ENCODE measurements at regions not wholly inside any gene's neighbourhood (a gene's known extent, or its start where the extent isn't known, plus 50 kb on each side); places are given as distances from the start of the nearest gene placed in this dataset.

- Histone ChIP-seq H3K4me3 (ENCODE audit: low read depth in 1 of 5, low read length in 5 of 5) (no peak overlapping the region), H3K9ac (ENCODE audit: low read length in 5 of 5) (no peak overlapping the region), H3K27ac (ENCODE audit: low read depth, low read length) (no peak overlapping the region), H3K4me1 (ENCODE audit: control insufficient read depth in 5 of 5, insufficient read depth in 5 of 5, low read length in 5 of 5) (peaks cover 0 to 4% (median 0%) of the 10 kb centered on the region in 5 donors), H3K9me3 (ENCODE audit: control insufficient read depth in 5 of 5, low read length in 5 of 5) (peaks cover 0 to 2% (median 0%) of the 10 kb centered on the region in 5 donors), H3K27me3 (ENCODE audit: control insufficient read depth in 5 of 5, insufficient read depth in 4 of 5, low read length in 5 of 5) (peaks cover 0 to 5% (median 3%) of the 10 kb centered on the region in 5 donors), H3K36me3 (ENCODE audit: control insufficient read depth in 5 of 5, insufficient read depth in 5 of 5, low read length in 5 of 5) (no peaks in the 10 kb centered on the region)
Observed at GRCh38 chr2:128505150-128505490, 186.5 kb upstream of the HS6ST1 start.

GRCh38 chr2:128505575-128506526 lies 187.2 kb upstream of the HS6ST1 start:
- H3K27ac ChIP-seq (ENCODE audit: low read depth, low read length): no peak overlapping the region
- H3K27me3 ChIP-seq (ENCODE audit: control insufficient read depth in 5 of 5, insufficient read depth in 4 of 5, low read length in 5 of 5): peaks cover 0 to 5% (median 3%) of the 10 kb centered on the region in 5 donors
- no peak overlapping the region for H3K4me3 ChIP-seq (ENCODE audit: low read depth in 1 of 5, low read length in 5 of 5)
- no peaks in the 10 kb centered on the region for H3K36me3 ChIP-seq (ENCODE audit: control insufficient read depth in 5 of 5, insufficient read depth in 5 of 5, low read length in 5 of 5)
- no peak overlapping the region for H3K9ac ChIP-seq (ENCODE audit: low read length in 5 of 5)
- peaks cover 0 to 2% (median 0%) of the 10 kb centered on the region in 5 donors for H3K9me3 ChIP-seq (ENCODE audit: control insufficient read depth in 5 of 5, low read length in 5 of 5)
- peaks cover 0 to 4% (median 0%) of the 10 kb centered on the region in 5 donors for H3K4me1 ChIP-seq (ENCODE audit: control insufficient read depth in 5 of 5, insufficient read depth in 5 of 5, low read length in 5 of 5)

GRCh38 chr2:128506534-128506933 lies 187.9 kb upstream of the HS6ST1 start:
- Histone ChIP-seq H3K9ac (ENCODE audit: low read length in 5 of 5) (no peak overlapping the region), H3K36me3 (ENCODE audit: control insufficient read depth in 5 of 5, insufficient read depth in 5 of 5, low read length in 5 of 5) (no peaks in the 10 kb centered on the region), H3K4me1 (ENCODE audit: control insufficient read depth in 5 of 5, insufficient read depth in 5 of 5, low read length in 5 of 5) (peaks cover 0 to 4% (median 0%) of the 10 kb centered on the region in 5 donors)

GRCh38 chr2:128510701-128511397 lies 192.2 kb upstream of the HS6ST1 start:
- Histone ChIP-seq H3K9me3 (ENCODE audit: control insufficient read depth in 5 of 5, low read length in 5 of 5) (peaks cover 0 to 2% (median 0%) of the 10 kb centered on the region in 5 donors), H3K4me3 (ENCODE audit: low read depth in 1 of 5, low read length in 5 of 5) (no peak overlapping the region), H3K4me1 (ENCODE audit: control insufficient read depth in 5 of 5, insufficient read depth in 5 of 5, low read length in 5 of 5) (peaks cover 0 to 23% (median 4%) of the 10 kb centered on the region in 5 donors), H3K27ac (ENCODE audit: low read depth, low read length) (no peak overlapping the region), H3K36me3 (ENCODE audit: control insufficient read depth in 5 of 5, insufficient read depth in 5 of 5, low read length in 5 of 5) (no peaks in the 10 kb centered on the region), H3K27me3 (ENCODE audit: control insufficient read depth in 5 of 5, insufficient read depth in 4 of 5, low read length in 5 of 5) (peaks cover 0 to 3% (median 0%) of the 10 kb centered on the region in 5 donors), H3K9ac (ENCODE audit: low read length in 5 of 5) (no peak overlapping the region)

More at GRCh38 chr2:128506534-128506933, 187.9 kb upstream of the HS6ST1 start:
- H3K9me3 ChIP-seq (ENCODE audit: control insufficient read depth in 5 of 5, low read length in 5 of 5): peaks cover 0 to 2% (median 0%) of the 10 kb centered on the region in 5 donors
- peaks cover 0 to 3% (median 0%) of the 10 kb centered on the region in 5 donors for H3K27me3 ChIP-seq (ENCODE audit: control insufficient read depth in 5 of 5, insufficient read depth in 4 of 5, low read length in 5 of 5)
- no peak overlapping the region for H3K4me3 ChIP-seq (ENCODE audit: low read depth in 1 of 5, low read length in 5 of 5)
- no peak overlapping the region for H3K27ac ChIP-seq (ENCODE audit: low read depth, low read length)

GRCh38 chr2:128511731-128512378 lies 193.2 kb upstream of the HS6ST1 start:
- no peak overlapping the region for H3K27ac ChIP-seq (ENCODE audit: low read depth, low read length)
- H3K4me3 ChIP-seq (ENCODE audit: low read depth in 1 of 5, low read length in 5 of 5): no peak overlapping the region
- no peaks in the 10 kb centered on the region for H3K27me3 ChIP-seq (ENCODE audit: control insufficient read depth in 5 of 5, insufficient read depth in 4 of 5, low read length in 5 of 5)

GRCh38 chr2:128512379-128513115 lies 193.9 kb upstream of the HS6ST1 start:
- no peak overlapping the region for H3K4me3 ChIP-seq (ENCODE audit: low read depth in 1 of 5, low read length in 5 of 5)
- no peak overlapping the region for H3K27ac ChIP-seq (ENCODE audit: low read depth, low read length)
- no peaks in the 10 kb centered on the region for H3K27me3 ChIP-seq (ENCODE audit: control insufficient read depth in 5 of 5, insufficient read depth in 4 of 5, low read length in 5 of 5)
- H3K4me1 ChIP-seq (ENCODE audit: control insufficient read depth in 5 of 5, insufficient read depth in 5 of 5, low read length in 5 of 5): peaks cover 0 to 19% (median 4%) of the 10 kb centered on the region in 5 donors
- H3K9ac ChIP-seq (ENCODE audit: low read length in 5 of 5): no peak overlapping the region
- H3K9me3 ChIP-seq (ENCODE audit: control insufficient read depth in 5 of 5, low read length in 5 of 5): peaks cover 0 to 2% (median 0%) of the 10 kb centered on the region in 5 donors
- H3K36me3 ChIP-seq (ENCODE audit: control insufficient read depth in 5 of 5, insufficient read depth in 5 of 5, low read length in 5 of 5): no peaks in the 10 kb centered on the region

More at GRCh38 chr2:128511731-128512378, 193.2 kb upstream of the HS6ST1 start:
- H3K36me3 ChIP-seq (ENCODE audit: control insufficient read depth in 5 of 5, insufficient read depth in 5 of 5, low read length in 5 of 5): no peaks in the 10 kb centered on the region
- peaks cover 0 to 2% (median 0%) of the 10 kb centered on the region in 5 donors for H3K9me3 ChIP-seq (ENCODE audit: control insufficient read depth in 5 of 5, low read length in 5 of 5)
- H3K9ac ChIP-seq (ENCODE audit: low read length in 5 of 5): no peak overlapping the region
- H3K4me1 ChIP-seq (ENCODE audit: control insufficient read depth in 5 of 5, insufficient read depth in 5 of 5, low read length in 5 of 5): peaks cover 0 to 19% (median 4%) of the 10 kb centered on the region in 5 donors

GRCh38 chr2:128513116-128513960 lies 194.7 kb upstream of the HS6ST1 start:
- Histone ChIP-seq H3K27ac (ENCODE audit: low read depth, low read length) (no peak overlapping the region), H3K36me3 (ENCODE audit: control insufficient read depth in 5 of 5, insufficient read depth in 5 of 5, low read length in 5 of 5) (no peaks in the 10 kb centered on the region), H3K4me1 (ENCODE audit: control insufficient read depth in 5 of 5, insufficient read depth in 5 of 5, low read length in 5 of 5) (peaks cover 0 to 19% (median 4%) of the 10 kb centered on the region in 5 donors), H3K27me3 (ENCODE audit: control insufficient read depth in 5 of 5, insufficient read depth in 4 of 5, low read length in 5 of 5) (no peaks in the 10 kb centered on the region), H3K9me3 (ENCODE audit: control insufficient read depth in 5 of 5, low read length in 5 of 5) (peaks cover 0 to 2% (median 0%) of the 10 kb centered on the region in 5 donors), H3K4me3 (ENCODE audit: low read depth in 1 of 5, low read length in 5 of 5) (no peak overlapping the region), H3K9ac (ENCODE audit: low read length in 5 of 5) (no peak overlapping the region)

GRCh38 chr2:128513961-128514283 lies 195.3 kb upstream of the HS6ST1 start:
- H3K4me1 ChIP-seq (ENCODE audit: control insufficient read depth in 5 of 5, insufficient read depth in 5 of 5, low read length in 5 of 5): peaks cover 0 to 19% (median 4%) of the 10 kb centered on the region in 5 donors
- no peaks in the 10 kb centered on the region for H3K36me3 ChIP-seq (ENCODE audit: control insufficient read depth in 5 of 5, insufficient read depth in 5 of 5, low read length in 5 of 5)
- no peak overlapping the region for H3K27ac ChIP-seq (ENCODE audit: low read depth, low read length)
- H3K9me3 ChIP-seq (ENCODE audit: control insufficient read depth in 5 of 5, low read length in 5 of 5): no peaks in the 10 kb centered on the region
- no peaks in the 10 kb centered on the region for H3K27me3 ChIP-seq (ENCODE audit: control insufficient read depth in 5 of 5, insufficient read depth in 4 of 5, low read length in 5 of 5)
- H3K4me3 ChIP-seq (ENCODE audit: low read depth in 1 of 5, low read length in 5 of 5): no peak overlapping the region
- no peak overlapping the region for H3K9ac ChIP-seq (ENCODE audit: low read length in 5 of 5)

- Histone ChIP-seq H3K4me3 (ENCODE audit: low read depth in 1 of 5, low read length in 5 of 5) (no peak overlapping the region), H3K36me3 (ENCODE audit: control insufficient read depth in 5 of 5, insufficient read depth in 5 of 5, low read length in 5 of 5) (no peaks in the 10 kb centered on the region), H3K9me3 (ENCODE audit: control insufficient read depth in 5 of 5, low read length in 5 of 5) (no peaks in the 10 kb centered on the region), H3K4me1 (ENCODE audit: control insufficient read depth in 5 of 5, insufficient read depth in 5 of 5, low read length in 5 of 5) (peaks cover 0 to 19% (median 4%) of the 10 kb centered on the region in 5 donors), H3K27me3 (ENCODE audit: control insufficient read depth in 5 of 5, insufficient read depth in 4 of 5, low read length in 5 of 5) (peaks cover 0 to 2% (median 0%) of the 10 kb centered on the region in 5 donors), H3K9ac (ENCODE audit: low read length in 5 of 5) (no peak overlapping the region), H3K27ac (ENCODE audit: low read depth, low read length) (no peak overlapping the region)
Observed at GRCh38 chr2:128514555-128514955, 195.9 kb upstream of the HS6ST1 start.
